Left lung (tissue), 4 donors: ENCODE measurements at regions not wholly inside any gene's neighbourhood (a gene's known extent, or its start where the extent isn't known, plus 50 kb on each side); places are given as distances from the start of the nearest gene placed in this dataset.

Experiments used
- ATAC-seq: fragments of 200-7000 bp; cut with Tn5 transposase; one replicate; pipeline ENCODE4 v1.9.1; 2020; ENCODE audit warnings: moderate library complexity
- DNase-seq, 4 donors: peaks; one replicate each; pipeline ENCODE4 v3.0.0-alpha.2; 2013 to 2020
- H3K27ac ChIP-seq, 2 donors: fragments of 200-600 bp; sonication (generic) in 1 of 2; one replicate each; pipeline versions ENCODE4 v1.5.0 to v1.8.0; 2020 to 2021
- H3K27me3 ChIP-seq, 2 donors: fragments of 200-600 bp; sonication (generic) in 1 of 2; one replicate each; pipeline versions ENCODE4 v1.5.0 to v1.8.0; 2020 to 2021
- H3K36me3 ChIP-seq, 2 donors: fragments of 200-600 bp; sonication (generic) in 1 of 2; one replicate each; pipeline versions ENCODE4 v1.5.0 to v1.8.0; 2020 to 2021
- H3K4me1 ChIP-seq, 2 donors: fragments of 200-600 bp; one replicate each; pipeline ENCODE4 v1.8.0; 2021
- H3K4me3 ChIP-seq, 2 donors: fragments of 200-600 bp; sonication (generic) in 1 of 2; one replicate each; pipeline versions ENCODE4 v1.5.0 to v1.8.0; 2020 to 2021; ENCODE audit warnings: mild to moderate bottlenecking in 1 of 2
- H3K9me3 ChIP-seq, 2 donors: fragments of 200-600 bp; sonication (generic) in 1 of 2; one replicate each; pipeline versions ENCODE4 v1.5.0 to v1.8.0; 2020 to 2021
- intact Hi-C, 2 donors: fragments of 100-400 bp; cut with DNase I; formaldehyde crosslinking; loops; one replicate each; pipeline versions ENCODE4 v1.11.2 to v1.14.2; 2022
- TF ChIP-seq, protein P1 (sequence below), 2 donors: fragments of 200-600 bp; sonication (generic) in 1 of 2; IDR thresholded peaks; one replicate each; pipeline versions ENCODE4 v1.5.0 to v1.8.0; 2021; ENCODE audit warnings: antibody characterized with exemption in 2 of 2
- donor health status: DM: no; HTN: yes; CAD: no.
- donor health status: DM: no; HTN: no; CAD: no.

DNA sequence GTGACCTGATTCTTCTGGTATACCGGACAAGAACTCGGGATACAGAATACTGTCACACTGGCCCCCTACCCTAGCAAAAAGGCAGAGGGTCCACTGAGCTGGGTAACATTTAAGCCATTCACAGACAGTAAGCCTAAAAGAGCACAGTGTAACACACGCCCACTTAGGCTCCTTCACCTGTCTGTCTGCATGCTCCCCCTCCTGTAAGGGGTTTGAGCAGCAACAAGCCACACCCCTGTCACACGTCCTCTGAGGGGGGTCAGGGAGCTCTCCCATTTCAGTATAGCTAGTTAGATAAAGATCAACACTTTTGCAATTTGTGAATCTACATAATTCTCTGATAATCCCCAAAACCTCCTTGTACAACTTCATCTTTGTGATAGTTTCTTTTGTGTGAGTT, 586.3 kb upstream of the LMCD1 start:
- H3K27ac ChIP-seq, result no peak overlapping the region
- H3K4me1 ChIP-seq, result no peaks in the 10 kb centered on the region
- H3K9me3 ChIP-seq, result no peaks in the 10 kb centered on the region
- H3K4me3 ChIP-seq, result no peak overlapping the region
- intact Hi-C loops, result no loop called here
- ATAC-seq (no peak), DNase-seq (no peak)
- no peaks in the 10 kb centered on the region for H3K36me3 ChIP-seq
- H3K27me3 ChIP-seq, result no peaks in the 10 kb centered on the region
- TF ChIP-seq, protein P1, sequence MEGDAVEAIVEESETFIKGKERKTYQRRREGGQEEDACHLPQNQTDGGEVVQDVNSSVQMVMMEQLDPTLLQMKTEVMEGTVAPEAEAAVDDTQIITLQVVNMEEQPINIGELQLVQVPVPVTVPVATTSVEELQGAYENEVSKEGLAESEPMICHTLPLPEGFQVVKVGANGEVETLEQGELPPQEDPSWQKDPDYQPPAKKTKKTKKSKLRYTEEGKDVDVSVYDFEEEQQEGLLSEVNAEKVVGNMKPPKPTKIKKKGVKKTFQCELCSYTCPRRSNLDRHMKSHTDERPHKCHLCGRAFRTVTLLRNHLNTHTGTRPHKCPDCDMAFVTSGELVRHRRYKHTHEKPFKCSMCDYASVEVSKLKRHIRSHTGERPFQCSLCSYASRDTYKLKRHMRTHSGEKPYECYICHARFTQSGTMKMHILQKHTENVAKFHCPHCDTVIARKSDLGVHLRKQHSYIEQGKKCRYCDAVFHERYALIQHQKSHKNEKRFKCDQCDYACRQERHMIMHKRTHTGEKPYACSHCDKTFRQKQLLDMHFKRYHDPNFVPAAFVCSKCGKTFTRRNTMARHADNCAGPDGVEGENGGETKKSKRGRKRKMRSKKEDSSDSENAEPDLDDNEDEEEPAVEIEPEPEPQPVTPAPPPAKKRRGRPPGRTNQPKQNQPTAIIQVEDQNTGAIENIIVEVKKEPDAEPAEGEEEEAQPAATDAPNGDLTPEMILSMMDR (IDR thresholded peaks at IDR 0.05), result no peak

DNA sequence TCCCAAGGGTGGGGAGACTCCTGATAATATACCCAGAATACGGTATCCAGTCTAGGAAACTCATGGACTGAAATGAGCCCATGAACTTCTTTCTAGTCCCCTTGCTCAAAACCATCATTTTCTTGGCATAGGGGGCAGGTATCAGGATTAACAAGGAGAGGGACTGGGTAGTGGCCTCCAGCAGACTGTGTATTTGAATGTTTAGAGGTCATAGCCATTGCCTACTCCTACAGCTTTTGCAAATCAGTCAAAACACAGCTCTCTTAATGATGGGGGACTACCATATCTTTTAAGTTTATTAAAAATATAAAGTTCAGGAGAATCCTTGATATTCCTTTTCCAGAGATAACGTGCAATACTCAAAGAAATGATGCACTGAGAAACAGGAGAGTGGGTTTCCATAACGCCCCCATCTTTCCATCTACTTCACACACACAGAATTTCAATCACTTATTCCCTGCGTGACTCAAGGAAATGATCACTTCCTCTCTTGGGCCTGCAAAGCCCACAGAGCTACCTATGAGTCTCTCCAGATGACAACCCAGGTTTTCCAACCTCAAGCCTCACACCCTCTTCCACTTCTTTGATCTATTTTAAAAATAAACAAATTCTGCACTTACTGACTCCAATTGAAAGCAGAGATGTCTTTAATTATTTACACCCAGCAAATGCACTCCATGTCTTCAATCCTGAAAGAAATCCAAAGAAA, 584.0 kb upstream of the LMCD1 start:
- intact Hi-C loops, result no loop called here
- Histone ChIP-seq H3K4me3 (no peak overlapping the region), H3K4me1 (no peaks in the 10 kb centered on the region), H3K9me3 (no peaks in the 10 kb centered on the region), H3K27ac (no peak overlapping the region), H3K36me3 (no peaks in the 10 kb centered on the region), H3K27me3 (no peaks in the 10 kb centered on the region)
- no peak for DNase-seq
- no peak for ATAC-seq
- TF ChIP-seq, protein P1 (IDR thresholded peaks at IDR 0.05), result no peak

DNA sequence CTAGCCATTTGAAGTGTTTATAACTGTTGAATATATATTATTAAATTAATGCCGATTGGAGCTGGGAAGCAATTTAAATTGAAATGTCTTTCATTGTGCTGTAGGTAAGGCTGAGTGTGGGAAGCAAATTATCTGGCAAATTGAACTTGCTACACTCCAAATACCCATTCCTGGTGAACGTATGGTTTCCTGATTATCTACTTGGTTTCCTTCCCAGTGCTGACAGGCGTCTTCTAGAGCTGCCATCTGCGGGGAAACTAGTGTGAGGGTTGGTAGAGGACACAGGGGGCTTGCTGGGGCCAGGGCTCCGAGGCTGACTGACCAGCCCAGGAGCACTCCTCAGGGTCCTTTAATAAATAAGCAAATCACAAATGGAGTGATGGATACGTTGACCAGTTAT, 581.4 kb upstream of the LMCD1 start:
- no peak overlapping the region for H3K4me3 ChIP-seq
- no peak overlapping the region for H3K27ac ChIP-seq
- H3K4me1 ChIP-seq, result no peaks in the 10 kb centered on the region
- no peaks in the 10 kb centered on the region for H3K27me3 ChIP-seq
- DNase-seq (no peak), ATAC-seq (no peak)
- intact Hi-C loops, result no loop called here
- H3K36me3 ChIP-seq, result no peaks in the 10 kb centered on the region
- TF ChIP-seq, protein P1 (IDR thresholded peaks at IDR 0.05), result no peak
- H3K9me3 ChIP-seq, result no peaks in the 10 kb centered on the region

DNA sequence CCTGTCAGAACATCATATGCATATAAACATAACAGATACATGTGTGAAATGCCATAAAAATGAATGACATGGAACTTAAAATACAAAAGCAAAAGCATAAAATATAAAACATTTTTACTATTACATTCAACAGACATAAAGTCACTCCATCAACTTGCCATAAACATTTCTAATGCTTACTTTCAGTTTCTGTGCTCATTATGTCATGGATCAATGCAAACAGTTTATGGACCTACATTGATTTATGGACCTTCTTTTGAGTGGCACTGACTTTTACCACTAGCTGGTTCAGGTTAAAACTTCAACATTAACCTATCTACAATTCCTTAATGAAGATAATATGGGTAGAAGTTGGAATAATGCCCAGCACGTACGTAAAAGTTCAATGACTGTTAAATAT, 577.4 kb upstream of the LMCD1 start:
- no peaks in the 10 kb centered on the region for H3K4me1 ChIP-seq
- H3K27ac ChIP-seq, result no peak overlapping the region
- intact Hi-C loops, result no loop called here
- H3K4me3 ChIP-seq, result no peak overlapping the region
- no peaks in the 10 kb centered on the region for H3K27me3 ChIP-seq
- no peaks in the 10 kb centered on the region for H3K9me3 ChIP-seq
- no peaks in the 10 kb centered on the region for H3K36me3 ChIP-seq
- TF ChIP-seq, protein P1 (IDR thresholded peaks at IDR 0.05), result no peak
- no peak for ATAC-seq
- no peak for DNase-seq

DNA sequence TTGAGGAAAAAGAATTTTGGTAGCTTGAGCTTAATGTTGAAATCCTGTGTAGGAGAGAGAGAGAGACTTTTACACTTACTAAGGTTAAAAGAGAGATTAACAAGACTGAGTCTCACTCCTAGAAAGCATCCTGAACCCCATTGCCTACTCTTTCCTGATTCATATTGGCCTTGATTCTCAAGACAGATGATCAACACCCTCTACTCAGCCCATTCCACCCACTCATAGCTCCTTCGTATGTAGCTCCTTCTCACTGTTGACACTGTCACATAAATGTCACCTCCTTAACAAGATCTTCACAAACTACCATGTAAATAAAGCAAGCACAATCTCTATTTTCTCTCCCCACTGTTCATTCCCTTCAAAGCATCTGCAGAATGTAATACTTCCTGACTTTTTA, 574.6 kb upstream of the LMCD1 start:
- TF ChIP-seq, protein P1 (IDR thresholded peaks at IDR 0.05), result no peak
- no peak for DNase-seq
- no peaks in the 10 kb centered on the region for H3K36me3 ChIP-seq
- no peak overlapping the region for H3K27ac ChIP-seq
- intact Hi-C loops, result no loop called here
- no peak overlapping the region for H3K4me3 ChIP-seq
- ATAC-seq, result no peak
- H3K4me1 ChIP-seq, result no peaks in the 10 kb centered on the region
- H3K9me3 ChIP-seq, result no peaks in the 10 kb centered on the region
- H3K27me3 ChIP-seq, result no peaks in the 10 kb centered on the region
